HG02588 (cell line): ENCODE measurements at regions not wholly inside any gene's neighbourhood (a gene's known extent, or its start where the extent isn't known, plus 50 kb on each side); places are given as distances from the start of the nearest gene placed in this dataset.

ENCODE experiments used
- ATAC-seq: cut with Tn5 transposase; IDR thresholded peaks from one replicate; pipeline ENCODE4 v1.9.1; 2021; ENCODE audit warnings: mild to moderate bottlenecking, moderate library complexity; ENCODE audit not compliant: unreplicated experiment

GRCh38 chr12:60947533-60947932, 1312.7 kb upstream of the USP15 start:
- no peak for ATAC-seq

GRCh38 chr12:60967128-60967527, 1293.1 kb upstream of the USP15 start:
- ATAC-seq = no peak

- no peak for ATAC-seq
These were observed 1282.2 kb upstream of the USP15 start for GRCh38 chr12:60977966-60978365.

GRCh38 chr12:60980558-60980957, 1279.6 kb upstream of the USP15 start:
- no peak for ATAC-seq

GRCh38 chr12:60981473-60981872, 1278.7 kb upstream of the USP15 start:
- ATAC-seq = no peak

- ATAC-seq = no peak
These were observed 1268.1 kb upstream of the USP15 start for GRCh38 chr12:60992087-60992486.

- no peak for ATAC-seq
These were observed 1264.9 kb upstream of the USP15 start for GRCh38 chr12:60995256-60995825.

- no peak for ATAC-seq
These were observed 1262.3 kb upstream of the USP15 start for GRCh38 chr12:60997869-60998378.

- no peak for ATAC-seq
These were observed 1251.0 kb upstream of the USP15 start for GRCh38 chr12:61009192-61009591.

- ATAC-seq = no peak
These were observed 1248.3 kb upstream of the USP15 start for GRCh38 chr12:61011767-61012423.

- peak; percentile 76 for ATAC-seq
These were observed 1241.6 kb upstream of the USP15 start for GRCh38 chr12:61018571-61018970.

- ATAC-seq = no peak
These were observed 1237.0 kb upstream of the USP15 start for GRCh38 chr12:61023231-61023630.

GRCh38 chr12:61029516-61029915, 1230.7 kb upstream of the USP15 start:
- ATAC-seq = no peak

- no peak for ATAC-seq
These were observed 1222.4 kb upstream of the USP15 start for GRCh38 chr12:61037792-61038191.

- no peak for ATAC-seq
These were observed 1216.4 kb upstream of the USP15 start for GRCh38 chr12:61043838-61044237.

- no peak for ATAC-seq
These were observed 1215.4 kb upstream of the USP15 start for GRCh38 chr12:61044766-61045165.

GRCh38 chr12:61070640-61071414, 1189.4 kb upstream of the USP15 start:
- no peak for ATAC-seq

- no peak for ATAC-seq
These were observed 1187.5 kb upstream of the USP15 start for GRCh38 chr12:61072717-61073116.

GRCh38 chr12:61095111-61095510, 1165.1 kb upstream of the USP15 start:
- no peak for ATAC-seq

GRCh38 chr12:61098031-61098580, 1162.1 kb upstream of the USP15 start:
- ATAC-seq = no peak

- ATAC-seq = no peak
These were observed 1153.1 kb upstream of the USP15 start for GRCh38 chr12:61107118-61107517.

- no peak for ATAC-seq
These were observed 1149.0 kb upstream of the USP15 start for GRCh38 chr12:61111218-61111617.
